Caco-2 (cell line): ENCODE measurements at regions not wholly inside any gene's neighbourhood (a gene's known extent, or its start where the extent isn't known, plus 50 kb on each side); places are given as distances from the start of the nearest gene placed in this dataset.

Experiments used
- BruUV-seq: library from RNA; stranded (reverse); fragments of 400-500 nt; replicated peaks from 2 replicates; lab custom pipeline; 2021; lab: Mats Ljungman, UMichigan
- CTCF ChIA-PET: fragments of 300-600 bp; sonication (Branson Sonifier 250); formaldehyde crosslinking; loops from one replicate; lab custom pipeline; 2022; ENCODE audit warnings: antibody characterized with exemption; lab: Charles Lee
- POLR2A ChIA-PET: fragments of 300-600 bp; sonication (Branson Sonifier 250); formaldehyde crosslinking; loops from one replicate; lab custom pipeline; 2022; ENCODE audit warnings: antibody characterized with exemption; lab: Charles Lee
- DNase-seq, 2 experiments: peaks; one replicate each; pipeline versions ENCODE4 v3.0.0 to v3.0.0-alpha.2; 2020 to 2022
- H3K27me3 ChIP-seq: replicated peaks from 2 replicates; pipeline ENCODE4 v1.6.0; 2011; ENCODE audit warnings: low read length; ENCODE audit not compliant: control insufficient read depth, insufficient read depth
- H3K36me3 ChIP-seq: 2 replicates; pipeline ENCODE4 v1.5.1; 2011; ENCODE audit warnings: low read length; ENCODE audit not compliant: control insufficient read depth, insufficient read depth
- H3K4me1 ChIP-seq: fragments of 250-450 bp; sonication (Bioruptor Pico); 2 replicates; pipeline ENCODE4 v1.5.1; 2020; ENCODE audit warnings: mild to moderate bottlenecking
- H3K4me3 ChIP-seq: 2 replicates; pipeline ENCODE4 v1.5.1; 2011; ENCODE audit warnings: low read depth, mild to moderate bottlenecking, control low read depth, low read length
- H3K9me3 ChIP-seq: fragments of 250-450 bp; sonication (Bioruptor Pico); 2 replicates; pipeline ENCODE4 v1.5.1; 2020; ENCODE audit warnings: mild to moderate bottlenecking, moderate library complexity
- H3K27ac Mint-ChIP-seq: one replicate; pipeline ENCODE4 v1.8.0; 2022; ENCODE audit warnings: mixed read lengths; ENCODE audit not compliant: unreplicated experiment
- H3K27me3 Mint-ChIP-seq: one replicate; pipeline ENCODE4 v1.8.0; 2022; ENCODE audit warnings: mixed read lengths; ENCODE audit not compliant: insufficient read depth, unreplicated experiment
- H3K36me3 Mint-ChIP-seq: one replicate; pipeline ENCODE4 v1.8.0; 2022; ENCODE audit warnings: mild to moderate bottlenecking, mixed read lengths; ENCODE audit not compliant: insufficient read depth, unreplicated experiment
- H3K4me1 Mint-ChIP-seq: one replicate; pipeline ENCODE4 v1.8.0; 2022; ENCODE audit warnings: low read depth, mixed read lengths; ENCODE audit not compliant: unreplicated experiment
- H3K4me3 Mint-ChIP-seq: one replicate; pipeline ENCODE4 v1.8.0; 2022; ENCODE audit warnings: mild to moderate bottlenecking, moderate library complexity, mixed read lengths; ENCODE audit not compliant: unreplicated experiment
- H3K9me3 Mint-ChIP-seq: one replicate; pipeline ENCODE4 v1.8.0; 2022; ENCODE audit warnings: mixed read lengths; ENCODE audit not compliant: unreplicated experiment
- CTCF ChIP-seq, 2 experiments: fragments of 200-600 bp in 1 of 2; IDR thresholded peaks; 1 replicate in 1 of 2; 2 replicates in 1 of 2; pipeline versions ENCODE4 v1.5.1 to v1.8.0; 2011 to 2022; ENCODE audit warnings: antibody characterized with exemption in 1 of 2, control low read depth in 1 of 2, inconsistent platforms in 1 of 2, low read depth in 1 of 2, low read length in 1 of 2, mild to moderate bottlenecking in 1 of 2, moderate library complexity in 1 of 2; ENCODE audit not compliant: insufficient read depth in 1 of 2, severe bottlenecking in 1 of 2, unreplicated experiment in 1 of 2
- intact Hi-C: fragments of 100-400 bp; cut with micrococcal nuclease; formaldehyde crosslinking; loops from one replicate; pipeline ENCODE4 v1.10.0; 2022; ENCODE audit not compliant: unreplicated experiment

DNA sequence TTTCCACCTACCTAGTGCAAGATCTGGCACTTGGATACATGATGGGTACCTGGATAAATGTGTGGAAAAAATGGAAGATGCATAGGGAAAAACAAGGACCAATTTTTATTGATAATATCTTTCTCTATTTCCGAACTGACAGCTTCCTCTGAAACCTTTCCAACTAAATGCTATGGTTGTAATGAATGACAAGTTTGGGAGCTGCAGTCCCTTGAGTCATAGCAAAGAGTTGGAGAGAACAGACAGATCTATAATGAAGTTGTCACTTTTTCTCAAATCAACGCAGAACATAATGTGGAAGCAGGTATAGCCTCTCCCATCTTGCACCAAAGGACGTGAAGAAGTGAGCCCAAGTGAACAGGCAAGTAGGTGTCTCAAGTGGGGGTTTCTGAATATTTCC, 296.5 kb upstream of the KAZN start:
- POLR2A ChIA-PET: no interaction called here
- no peak overlapping the region for H3K4me3 ChIP-seq
- intact Hi-C loops: no loop called here

GRCh38 chr1:14303011-14303410, 295.5 kb upstream of the KAZN start:
- Mint-ChIP-seq H3K27me3 (peaks cover 7% of the 10 kb centered on the region), H3K4me1 (no peaks in the 10 kb centered on the region), H3K9me3 (no peaks in the 10 kb centered on the region), H3K4me3 (no peak overlapping the region), H3K27ac (no peak overlapping the region), H3K36me3 (no peaks in the 10 kb centered on the region)
- TF ChIP-seq CTCF (IDR thresholded peaks at IDR 0.05; ENCODE audit: insufficient read depth in 1 of 2, low read depth in 1 of 2, low read length in 1 of 2, severe bottlenecking in 1 of 2, unreplicated experiment in 1 of 2): no peak
- DNase-seq: no peak
- intact Hi-C loops: no loop called here
- ChIA-PET POLR2A (interaction anchor here (0.6 kb wide), 1 partner anchor 704 kb away, joined by 6 read pairs; no protein-coding TSS in a partner anchor), CTCF (no interaction called here)
- no peaks in the 10 kb centered on the region for H3K4me1 ChIP-seq
- H3K27me3 ChIP-seq: no peaks in the 10 kb centered on the region
- no peaks in the 10 kb centered on the region for H3K36me3 ChIP-seq
- no peak overlapping the region for H3K4me3 ChIP-seq
- no TSS peak for BruUV-seq
- no peaks in the 10 kb centered on the region for H3K9me3 ChIP-seq

More for the DNA sequence above, 296.5 kb upstream of the KAZN start:
- H3K27me3 Mint-ChIP-seq: peaks cover 7% of the 10 kb centered on the region
- Histone ChIP-seq H3K4me1 (no peaks in the 10 kb centered on the region), H3K27me3 (no peaks in the 10 kb centered on the region), H3K9me3 (no peaks in the 10 kb centered on the region), H3K36me3 (no peaks in the 10 kb centered on the region)
- H3K36me3 Mint-ChIP-seq: no peaks in the 10 kb centered on the region
- CTCF ChIA-PET: no interaction called here
- no peak for DNase-seq
- BruUV-seq: no TSS peak
- H3K27ac Mint-ChIP-seq: no peak overlapping the region
- no peak for TF ChIP-seq CTCF (IDR thresholded peaks at IDR 0.05; ENCODE audit: insufficient read depth in 1 of 2, low read depth in 1 of 2, low read length in 1 of 2, severe bottlenecking in 1 of 2, unreplicated experiment in 1 of 2)
- H3K4me3 Mint-ChIP-seq: no peak overlapping the region
- no peaks in the 10 kb centered on the region for H3K9me3 Mint-ChIP-seq
- no peaks in the 10 kb centered on the region for H3K4me1 Mint-ChIP-seq

DNA sequence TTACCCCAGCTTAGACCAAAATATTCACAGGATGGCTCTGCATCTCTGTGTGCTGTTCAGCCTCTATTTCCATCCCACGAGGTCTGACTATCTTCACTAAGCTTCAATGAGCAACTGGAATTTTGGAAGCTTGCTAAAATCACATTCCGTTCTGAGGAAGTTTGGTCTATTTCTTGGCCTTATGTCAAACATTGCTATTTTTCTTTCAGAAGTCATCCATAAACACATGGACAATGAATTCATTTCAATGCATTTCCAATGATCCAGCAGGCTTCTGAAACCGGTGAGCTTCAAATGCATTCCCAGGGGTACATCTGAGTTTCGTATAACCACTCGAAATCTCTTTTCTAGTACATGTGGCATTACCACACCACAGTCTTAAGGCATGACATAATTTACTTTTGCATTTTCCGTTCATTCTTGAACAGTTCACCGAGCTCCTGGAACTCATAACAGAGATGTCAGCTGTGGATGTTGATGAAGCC, 294.1 kb upstream of the KAZN start:
- Mint-ChIP-seq H3K27ac (no peak overlapping the region), H3K4me3 (no peak overlapping the region)
- CTCF ChIA-PET: no interaction called here

More for the DNA sequence above, 294.1 kb upstream of the KAZN start:
- Histone ChIP-seq H3K36me3 (no peaks in the 10 kb centered on the region), H3K9me3 (no peaks in the 10 kb centered on the region), H3K27me3 (no peaks in the 10 kb centered on the region), H3K4me3 (no peak overlapping the region), H3K4me1 (no peaks in the 10 kb centered on the region)
- TF ChIP-seq CTCF (IDR thresholded peaks at IDR 0.05; ENCODE audit: insufficient read depth in 1 of 2, low read depth in 1 of 2, low read length in 1 of 2, severe bottlenecking in 1 of 2, unreplicated experiment in 1 of 2): no peak
- no TSS peak for BruUV-seq
- DNase-seq: no peak
- Mint-ChIP-seq H3K4me1 (no peaks in the 10 kb centered on the region), H3K27me3 (peaks cover 3% of the 10 kb centered on the region), H3K36me3 (no peaks in the 10 kb centered on the region), H3K9me3 (no peaks in the 10 kb centered on the region)
- intact Hi-C loops: no loop called here
- POLR2A ChIA-PET: no interaction called here
